HG03280 (cell line): ENCODE measurements at regions not wholly inside any gene's neighbourhood (a gene's known extent, or its start where the extent isn't known, plus 50 kb on each side); places are given as distances from the start of the nearest gene placed in this dataset.
"Not testable (repeated sequence)": the region's sequence is repeated elsewhere in the genome, so short reads cannot be mapped to it uniquely, and the experiment has no call there.

Source experiments
- ATAC-seq: cut with Tn5 transposase; IDR thresholded peaks from one replicate; pipeline ENCODE4 v1.9.1; 2021; ENCODE audit warnings: mild to moderate bottlenecking, moderate library complexity; ENCODE audit not compliant: unreplicated experiment

DNA sequence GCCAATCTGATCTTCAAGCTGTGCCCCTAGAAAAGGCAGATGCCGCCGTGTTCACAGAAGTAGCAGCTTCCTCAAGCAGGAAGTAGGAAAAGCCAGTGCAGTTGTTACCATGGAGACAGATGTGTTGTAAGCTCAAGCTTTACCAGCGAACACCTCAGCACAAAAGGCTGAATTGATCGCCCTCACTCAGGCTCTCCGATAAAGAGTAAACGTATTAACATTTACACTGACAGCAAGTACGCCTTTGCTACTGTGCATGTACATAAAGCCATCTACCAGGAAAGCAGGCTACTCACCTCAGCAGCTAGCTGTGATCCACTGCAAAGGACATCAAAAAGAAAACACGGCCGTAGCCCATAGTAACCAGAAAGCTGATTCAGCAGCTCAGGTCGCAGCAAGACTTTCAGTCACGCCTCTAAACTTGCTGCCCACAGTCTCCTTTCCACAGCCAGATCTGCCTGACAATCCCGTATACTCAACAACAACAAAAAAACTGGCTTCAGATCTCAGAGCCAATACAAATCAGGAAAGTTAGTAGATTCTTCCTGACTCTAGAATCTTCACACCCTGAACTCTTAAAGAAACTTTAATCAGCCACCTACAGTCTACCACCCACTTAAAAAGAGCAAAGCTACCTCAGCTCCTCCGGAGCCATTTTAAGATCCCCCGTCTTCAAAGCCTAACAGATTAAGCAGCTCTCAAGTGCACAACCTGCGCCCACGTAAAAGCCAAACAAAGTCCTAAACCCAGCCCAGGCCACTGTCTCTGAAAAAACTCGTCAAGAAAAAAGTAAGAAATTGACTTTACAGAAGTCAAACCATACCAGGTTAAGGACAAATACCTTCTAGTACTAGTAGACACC, 160.0 kb downstream of the DEFB131A start:
- not testable (repeated sequence) for ATAC-seq

DNA sequence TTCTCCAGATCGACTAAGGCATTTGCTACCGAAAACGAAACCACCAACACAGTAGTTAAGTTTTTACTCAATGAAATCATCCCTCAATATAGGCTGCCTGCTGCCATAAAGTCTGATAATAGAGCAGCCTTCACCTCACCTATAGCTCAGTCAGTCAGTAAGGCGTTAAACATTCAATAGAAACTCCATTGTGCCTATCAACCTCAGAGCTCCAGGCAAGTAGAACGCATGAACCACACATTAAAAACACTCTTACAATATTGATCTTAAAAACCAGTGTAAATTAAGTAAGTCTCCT, 160.6 kb downstream of the DEFB131A start:
- ATAC-seq: not testable (repeated sequence)

DNA sequence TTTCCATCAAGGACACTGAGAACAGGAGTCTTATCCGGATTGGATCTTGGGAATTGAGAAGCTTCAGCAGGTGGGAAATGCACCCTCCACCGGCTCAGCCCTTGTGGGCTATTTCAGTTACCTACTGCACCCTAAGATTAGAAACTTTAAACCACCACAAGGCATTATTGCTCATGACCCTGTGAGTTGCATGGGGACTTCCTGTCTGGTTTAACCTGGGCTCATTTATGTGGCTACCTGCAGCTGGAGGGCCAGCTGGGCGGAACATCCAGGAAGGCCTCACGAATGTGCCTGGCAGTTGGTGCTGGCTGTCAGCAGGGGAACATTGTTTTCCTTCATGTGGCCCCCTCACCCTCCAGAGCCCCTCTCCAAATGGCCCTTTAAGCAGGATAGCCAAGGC, 164.1 kb downstream of the DEFB131A start:
- ATAC-seq: no peak

DNA sequence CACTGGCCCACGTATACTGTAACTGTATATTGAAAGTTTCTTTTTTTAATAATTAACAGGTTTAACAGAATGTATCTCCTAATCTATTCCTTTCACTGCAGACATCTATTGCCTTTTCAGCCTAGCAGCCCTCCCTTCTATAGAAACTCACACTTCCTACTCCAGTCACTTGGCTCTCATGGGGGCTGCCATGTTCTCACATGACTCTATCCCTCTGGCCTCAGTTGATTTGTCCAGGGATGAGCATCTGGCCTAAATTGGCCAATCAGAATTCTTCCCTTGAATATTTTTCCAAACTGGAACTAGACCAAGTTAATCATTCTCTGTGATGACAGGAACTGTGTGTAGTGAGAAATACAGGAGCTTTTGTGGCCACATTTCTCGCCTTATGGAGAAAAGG, 166.1 kb downstream of the DEFB131A start:
- ATAC-seq: not testable (repeated sequence)

DNA sequence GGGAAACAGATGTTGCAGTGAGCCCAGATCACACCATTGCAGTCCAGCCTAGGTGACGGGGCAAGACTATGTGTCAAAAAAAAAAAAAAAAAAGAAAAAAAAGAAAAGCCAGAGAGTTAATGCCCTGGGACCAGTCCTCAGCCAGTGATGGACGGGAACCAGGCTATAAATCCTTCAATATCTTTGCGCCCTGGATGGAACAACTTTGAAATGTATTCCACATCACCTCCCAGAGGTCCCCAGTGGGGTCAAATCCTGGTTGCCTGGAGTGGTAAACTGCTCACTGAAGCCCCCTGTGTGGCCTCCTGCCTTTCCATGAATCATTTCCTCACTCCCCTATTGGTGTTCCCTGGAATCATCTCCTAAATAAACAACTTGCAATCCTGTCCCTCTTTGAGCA, 166.9 kb downstream of the DEFB131A start:
- no peak for ATAC-seq

DNA sequence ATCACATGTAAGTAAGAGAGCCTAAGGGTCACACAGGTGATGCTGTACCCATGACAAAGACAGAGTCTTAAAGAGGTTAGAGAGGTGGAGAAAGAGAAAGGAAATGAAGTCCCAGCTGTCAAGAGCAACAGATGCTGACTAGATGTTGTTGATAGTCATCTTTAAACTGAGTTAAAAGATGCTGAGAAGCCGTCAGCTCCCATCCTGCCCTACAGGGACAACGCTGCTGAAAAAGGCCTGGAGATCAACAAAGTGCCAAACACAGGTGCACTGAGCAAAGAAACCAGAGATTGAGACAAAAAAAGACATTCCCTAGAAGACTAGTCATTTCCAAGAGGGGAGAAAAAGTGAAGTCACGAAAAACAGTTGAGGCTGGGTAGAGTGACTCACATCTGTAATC, 145.0 kb upstream of the DRD5 start:
- not testable (repeated sequence) for ATAC-seq

DNA sequence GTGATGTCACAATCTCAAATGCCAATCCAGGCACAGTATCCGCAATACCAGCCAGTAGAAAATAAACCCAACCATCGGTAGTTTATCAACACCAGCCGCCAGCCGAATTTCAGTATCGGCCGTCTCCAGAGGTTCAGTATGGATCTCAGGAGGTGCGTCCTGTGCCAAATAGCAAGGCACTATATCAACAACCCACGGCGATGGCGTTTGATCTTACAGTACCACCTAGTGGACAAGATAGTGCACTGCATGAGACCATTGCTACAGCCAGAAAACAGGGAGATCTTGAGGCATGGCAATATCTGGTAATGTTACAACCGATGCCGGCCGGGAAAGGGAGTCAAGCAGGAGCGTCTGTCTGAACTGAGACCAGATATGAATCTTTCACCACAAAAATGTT, 121.8 kb upstream of the DRD5 start:
- not testable (repeated sequence) for ATAC-seq

DNA sequence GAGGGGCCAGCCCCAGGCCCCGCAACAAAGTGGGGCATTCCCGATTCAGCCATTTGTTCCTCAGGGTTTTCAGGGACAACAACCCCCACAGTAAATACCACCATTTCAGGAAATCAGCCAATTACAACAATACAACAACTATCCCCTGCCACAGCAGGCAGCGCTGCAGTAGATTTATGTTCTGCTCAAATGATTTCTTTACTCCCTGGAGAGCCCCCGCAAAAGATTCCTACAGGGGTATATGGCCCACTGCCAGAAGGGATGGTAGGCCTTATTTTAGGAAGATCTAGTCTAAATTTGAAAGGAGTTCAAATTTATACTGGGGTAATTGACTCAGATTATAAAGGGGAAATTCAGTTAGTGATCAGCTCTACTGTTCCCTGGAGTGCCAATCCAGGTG, 120.5 kb upstream of the DRD5 start:
- ATAC-seq: not testable (repeated sequence)

GRCh38 chr4:9670725-9671124, 110.7 kb upstream of the DRD5 start:
- not testable (repeated sequence) for ATAC-seq

DNA sequence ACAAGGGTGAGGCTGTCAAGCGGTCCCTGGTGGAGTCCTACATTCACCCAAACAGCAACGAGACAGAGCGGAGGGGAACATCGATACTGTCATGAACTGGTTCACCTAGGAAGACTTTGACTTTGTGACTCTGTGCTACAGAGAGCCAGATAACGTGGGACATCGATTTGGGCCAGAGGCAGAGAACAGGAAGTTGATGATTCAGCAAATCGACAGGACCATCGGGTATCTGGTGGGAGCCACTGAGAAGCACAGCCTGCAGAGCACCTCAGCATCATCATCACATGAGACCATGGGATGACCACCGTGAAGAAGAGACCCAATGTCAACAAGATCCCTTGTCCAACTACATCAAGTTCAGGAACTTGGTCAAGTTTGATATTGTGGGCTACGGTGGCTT, 104.1 kb upstream of the DRD5 start:
- not testable (repeated sequence) for ATAC-seq

- no peak for ATAC-seq
These were observed 101.5 kb upstream of the DRD5 start for GRCh38 chr4:9679704-9680478.

- not testable (repeated sequence) for ATAC-seq
These were observed 98.3 kb upstream of the DRD5 start for GRCh38 chr4:9683174-9683573.

DNA sequence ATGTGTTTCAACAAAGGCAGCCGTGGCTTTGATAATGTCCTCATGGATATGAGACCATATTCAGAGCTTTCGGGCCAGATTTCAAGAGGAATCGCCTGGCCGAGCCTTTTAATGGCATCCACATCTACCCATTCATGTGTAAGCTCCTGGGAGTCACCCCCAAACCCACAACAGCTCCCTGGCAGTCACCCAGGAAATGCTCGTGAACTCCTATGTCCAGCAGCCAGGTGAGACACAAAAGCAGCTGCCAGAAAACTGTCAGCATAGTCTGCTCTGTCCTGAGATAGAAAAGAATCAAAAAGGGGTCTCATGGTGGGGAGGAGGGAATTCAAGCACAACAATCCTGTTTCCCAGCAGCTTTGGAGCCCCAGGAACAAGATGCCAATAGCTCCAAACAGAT, 96.4 kb upstream of the DRD5 start:
- ATAC-seq: not testable (repeated sequence)

DNA sequence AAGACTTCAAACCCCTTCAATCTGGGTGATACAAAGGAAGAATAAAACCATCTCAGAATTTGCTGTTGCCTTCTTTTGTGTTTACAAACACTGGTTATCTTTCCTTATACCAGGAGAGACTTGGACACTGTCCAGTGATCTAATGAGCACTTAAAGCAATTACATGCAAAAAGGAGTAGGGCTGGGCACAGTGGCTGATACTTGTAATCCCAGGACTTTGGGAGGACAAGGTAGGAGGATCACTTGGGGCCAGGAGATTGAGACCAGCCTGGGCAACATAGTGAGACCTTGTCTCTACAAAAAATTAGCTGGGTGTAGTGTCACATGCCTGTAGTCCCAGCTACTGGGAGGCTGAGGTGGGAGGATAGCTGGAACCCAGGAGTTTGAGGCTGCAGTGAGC, 95.7 kb upstream of the DRD5 start:
- no peak for ATAC-seq

DNA sequence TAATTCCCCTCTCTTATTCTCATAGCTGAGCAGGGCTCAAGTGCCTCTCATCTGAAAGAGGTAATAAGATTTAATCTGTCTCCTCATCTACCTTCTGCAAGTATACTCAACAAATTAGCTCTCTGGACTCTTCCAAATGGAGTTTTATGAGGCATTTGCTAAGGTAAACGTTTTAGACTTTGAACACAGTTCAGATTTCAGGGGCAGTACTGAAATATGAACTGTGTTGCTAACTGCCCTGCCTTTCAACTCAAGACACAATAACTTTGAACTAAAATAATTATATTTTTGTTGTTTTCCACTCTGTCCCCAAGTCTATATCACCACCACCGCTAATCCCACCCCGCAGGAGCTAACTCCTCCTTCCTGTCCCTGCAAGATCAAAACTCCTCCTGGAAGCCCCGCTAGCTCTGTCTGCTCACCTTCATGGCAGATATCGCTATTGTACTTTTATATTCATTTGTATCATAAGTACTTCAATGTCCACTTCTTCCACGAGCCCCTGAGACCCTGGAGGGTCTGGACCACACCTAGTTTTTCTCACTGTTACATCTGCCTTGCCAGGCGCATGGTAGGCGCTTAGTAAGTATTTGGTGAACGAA, 90.7 kb upstream of the DRD5 start:
- ATAC-seq: not testable (repeated sequence)

- ATAC-seq: peak; percentile 100
These were observed 90.0 kb upstream of the DRD5 start for GRCh38 chr4:9691238-9692065.

DNA sequence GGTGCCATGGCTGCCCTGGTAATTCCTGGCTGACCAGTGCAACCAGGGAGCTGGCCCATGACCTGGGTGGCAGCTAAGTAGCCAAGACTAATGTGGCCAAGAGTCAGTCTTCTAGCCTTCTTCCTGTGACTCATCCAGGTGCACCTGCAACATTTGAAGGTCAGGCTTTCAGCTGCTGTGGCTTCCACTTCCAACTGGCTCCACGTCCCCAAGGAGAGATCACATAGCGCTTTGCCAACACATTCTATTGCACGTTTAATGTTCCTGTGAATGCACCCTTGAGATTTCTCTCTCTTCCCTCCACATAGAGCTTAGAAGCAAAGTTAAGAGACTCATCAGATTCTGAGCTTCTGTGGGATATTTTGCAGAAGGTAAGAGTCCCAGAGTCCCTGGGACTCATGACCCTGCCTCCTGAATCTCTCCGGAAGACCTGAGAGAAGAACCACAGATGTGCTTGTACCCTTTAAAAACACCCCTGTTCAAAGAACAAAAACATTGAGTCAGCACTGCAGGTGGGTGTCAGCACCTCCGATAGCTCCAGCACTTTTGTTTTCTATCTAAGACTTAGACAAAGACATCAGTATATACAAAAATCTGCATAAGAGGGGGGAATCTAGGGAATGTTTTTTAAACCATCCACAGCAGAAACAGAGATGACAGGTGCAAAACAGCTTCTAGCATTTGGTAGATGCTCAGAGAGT, 88.5 kb upstream of the DRD5 start:
- not testable (repeated sequence) for ATAC-seq

GRCh38 chr4:9694403-9694802, 87.0 kb upstream of the DRD5 start:
- ATAC-seq: not testable (repeated sequence)

DNA sequence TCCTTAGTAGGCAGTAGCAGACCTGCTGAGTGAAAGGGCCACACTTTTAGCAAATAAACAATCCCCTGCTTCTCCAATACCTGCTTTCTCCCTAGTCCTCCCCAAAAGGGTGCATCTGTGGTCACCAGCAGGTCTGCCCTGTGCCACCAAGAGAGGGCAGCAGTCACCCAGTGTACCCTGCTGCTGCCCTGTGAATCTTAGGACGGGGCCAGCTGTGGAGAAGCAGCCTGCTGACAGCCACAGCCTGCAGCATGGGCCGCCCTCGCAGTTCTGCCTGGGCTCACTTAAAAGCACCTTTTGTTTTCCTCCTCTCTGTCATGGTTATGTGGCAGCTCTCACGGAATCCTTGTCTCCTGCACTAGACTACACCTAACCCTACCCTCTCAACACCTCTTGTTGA, 85.4 kb upstream of the DRD5 start:
- not testable (repeated sequence) for ATAC-seq

DNA sequence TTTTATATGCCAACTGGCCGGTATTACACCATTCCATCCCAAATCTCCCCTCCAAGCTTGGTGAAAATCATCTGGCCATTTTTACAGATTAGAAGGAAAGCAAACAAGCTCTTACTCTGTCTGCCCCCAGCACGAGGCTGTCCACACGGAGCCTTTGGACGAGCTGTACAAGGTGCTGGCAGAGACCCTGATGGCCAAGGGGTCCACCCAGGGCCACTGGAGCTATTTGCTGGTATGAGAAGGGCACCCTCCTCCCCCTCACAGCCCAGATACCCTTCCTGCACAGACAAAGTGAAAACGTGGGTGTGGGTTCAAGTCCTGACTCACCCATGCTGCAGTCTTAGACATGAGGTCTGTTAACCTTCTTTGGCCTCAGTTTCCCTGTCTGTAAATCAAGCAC, 84.9 kb upstream of the DRD5 start:
- not testable (repeated sequence) for ATAC-seq
